Activated T-cell treated with anti-CD3 and anti-CD28 coated beads for 24 hours (primary cell): ENCODE measurements at regions not wholly inside any gene's neighbourhood (a gene's known extent, or its start where the extent isn't known, plus 50 kb on each side); places are given as distances from the start of the nearest gene placed in this dataset.

Experiments
- DNase-seq: peaks from one replicate; pipeline ENCODE4 v3.0.0-alpha.2; 2020; ENCODE audit warnings: low read depth

GRCh38 chr1:239888639-239889038 lies 203.0 kb upstream of the FMN2 start:
- DNase-seq, result no peak

- no peak for DNase-seq
Measured at GRCh38 chr1:239891621-239892358, 199.9 kb upstream of the FMN2 start.

GRCh38 chr1:239892602-239893001 lies 199.1 kb upstream of the FMN2 start:
- no peak for DNase-seq

- DNase-seq, result no peak
Measured at GRCh38 chr1:239893127-239893731, 198.5 kb upstream of the FMN2 start.

- DNase-seq, result no peak
Measured at GRCh38 chr1:239896569-239896968, 195.1 kb upstream of the FMN2 start.

GRCh38 chr1:239896980-239897379 lies 194.7 kb upstream of the FMN2 start:
- no peak for DNase-seq

GRCh38 chr1:239897458-239897857 lies 194.2 kb upstream of the FMN2 start:
- DNase-seq, result no peak

- DNase-seq, result peak; percentile 59
Measured at GRCh38 chr1:239898062-239898730, 193.5 kb upstream of the FMN2 start.

- no peak for DNase-seq
Measured at GRCh38 chr1:239899747-239900146, 191.9 kb upstream of the FMN2 start.

GRCh38 chr1:239906394-239906793 lies 185.3 kb upstream of the FMN2 start:
- DNase-seq, result no peak

GRCh38 chr1:239909898-239910297 lies 181.8 kb upstream of the FMN2 start:
- DNase-seq, result no peak

GRCh38 chr1:239912471-239912870 lies 179.2 kb upstream of the FMN2 start:
- DNase-seq, result no peak

GRCh38 chr1:239913141-239913585 lies 178.5 kb upstream of the FMN2 start:
- DNase-seq, result no peak

- no peak for DNase-seq
Measured at GRCh38 chr1:239914751-239915231, 176.9 kb upstream of the FMN2 start.

GRCh38 chr1:239918634-239919033 lies 173.0 kb upstream of the FMN2 start:
- no peak for DNase-seq

GRCh38 chr1:239920214-239920613 lies 171.5 kb upstream of the FMN2 start:
- no peak for DNase-seq

GRCh38 chr1:239922778-239923522 lies 168.7 kb upstream of the FMN2 start:
- no peak for DNase-seq

GRCh38 chr1:239924741-239925350 lies 166.8 kb upstream of the FMN2 start:
- DNase-seq, result no peak

GRCh38 chr1:239926184-239926583 lies 165.5 kb upstream of the FMN2 start:
- no peak for DNase-seq

- no peak for DNase-seq
Measured at GRCh38 chr1:239929317-239929716, 162.4 kb upstream of the FMN2 start.

GRCh38 chr1:239930686-239931262 lies 160.9 kb upstream of the FMN2 start:
- no peak for DNase-seq

- DNase-seq, result no peak
Measured at GRCh38 chr1:239931341-239931740, 160.3 kb upstream of the FMN2 start.
